GM12878 (cell line): ENCODE measurements at regions not wholly inside any gene's neighbourhood (a gene's known extent, or its start where the extent isn't known, plus 50 kb on each side); places are given as distances from the start of the nearest gene placed in this dataset.

Experiments used
- ATAC-seq: fragments of 200-7000 bp; cut with Tn5 transposase; 3 replicates; pipeline ENCODE4 v1.9.1; 2020; ENCODE audit warnings: mild to moderate bottlenecking, moderate library complexity
- BruUV-seq: library from RNA; stranded (reverse); fragments of 400-500 nt; replicated peaks from 2 replicates; lab custom pipeline; 2021; lab: Mats Ljungman, UMichigan
- CTCF ChIA-PET: fragments of 300-600 bp; sonication (Branson Sonifier 250); formaldehyde crosslinking; extraction: SDS; loops from one replicate; lab custom pipeline; 2021; ENCODE audit warnings: inconsistent platforms; lab: Yijun Ruan, JAX
- POLR2A ChIA-PET: fragments of 350-600 bp; formaldehyde crosslinking; extraction: SDS; loops from one replicate; lab custom pipeline; 2021; ENCODE audit warnings: inconsistent platforms; lab: Charles Lee
- RAD21 ChIA-PET: fragments of 300-600 bp; sonication (Branson Sonifier 250); formaldehyde crosslinking; loops from one replicate; lab custom pipeline; 2023; ENCODE audit warnings: antibody characterized with exemption; ENCODE audit not compliant: unreplicated experiment; lab: Charles Lee
- SMC1A ChIA-PET: fragments of 300-600 bp; sonication (Branson Sonifier 250); formaldehyde crosslinking; loops from one replicate; lab custom pipeline; 2023; ENCODE audit not compliant: unreplicated experiment, uncharacterized antibody; lab: Charles Lee
- DNase-seq: peaks from one replicate; pipeline ENCODE4 v3.0.0-alpha.2; 2011; ENCODE audit warnings: low read depth, low spot score
- FAIRE-seq: peaks from 3 replicates; lab custom pipeline; 2011; peaks lifted over from hg19 to GRCh38; lab: Jason Lieb, UNC
- H2AFZ ChIP-seq: 2 replicates; pipeline ENCODE4 v1.6.0; 2011; ENCODE audit warnings: low read depth, low read length, control low read depth; ENCODE audit not compliant: control insufficient read depth
- H3K27ac ChIP-seq: 2 replicates; pipeline ENCODE4 v1.5.1; 2011; ENCODE audit warnings: control low read depth; ENCODE audit not compliant: control insufficient read depth, insufficient read depth
- H3K27me3 ChIP-seq, 2 experiments: replicated peaks in 1 of 2; 2 replicates each; pipeline versions ENCODE4 v1.6.0 to v1.6.1; 2011; ENCODE audit warnings: low read length in 1 of 2; ENCODE audit not compliant: control insufficient read depth in 2 of 2, insufficient read depth in 2 of 2
- H3K36me3 ChIP-seq, 2 experiments: 2 replicates each; pipeline ENCODE4 v1.5.1; 2011; ENCODE audit warnings: low read length in 1 of 2; ENCODE audit not compliant: control insufficient read depth in 2 of 2, insufficient read depth in 2 of 2
- H3K4me1 ChIP-seq: 2 replicates; pipeline ENCODE4 v1.6.1; 2011; ENCODE audit warnings: mild to moderate bottlenecking, low read length, moderate library complexity, mixed read lengths; ENCODE audit not compliant: control insufficient read depth, insufficient read depth
- H3K4me2 ChIP-seq: 2 replicates; pipeline ENCODE4 v1.6.0; 2011; ENCODE audit warnings: control low read depth; ENCODE audit not compliant: control insufficient read depth, insufficient read depth
- H3K4me3 ChIP-seq: fragments of 200-600 bp; sonication (generic); 2 replicates; pipeline ENCODE4 v1.5.1; 2016
- H3K79me2 ChIP-seq: 2 replicates; pipeline ENCODE4 v1.6.0; 2011; ENCODE audit warnings: low read length; ENCODE audit not compliant: control insufficient read depth, insufficient read depth
- H3K9ac ChIP-seq: 2 replicates; pipeline ENCODE4 v1.8.0; 2011; ENCODE audit warnings: low read length, control low read depth, mixed read lengths; ENCODE audit not compliant: control insufficient read depth, insufficient read depth
- H3K9me3 ChIP-seq: replicated peaks from 3 replicates; pipeline ENCODE4 v1.5.1; 2011; ENCODE audit warnings: mild to moderate bottlenecking, low read length; ENCODE audit not compliant: control insufficient read depth, insufficient read depth
- H4K20me1 ChIP-seq: 2 replicates; pipeline ENCODE4 v1.6.0; 2011; ENCODE audit not compliant: control insufficient read depth, insufficient read depth
- CTCF ChIP-seq, 3 experiments: IDR thresholded peaks in 2 of 3; conservative IDR thresholded peaks in 1 of 3; 2 replicates each; pipeline ENCODE4 v1.5.1; 2011; ENCODE audit warnings: low read depth in 3 of 3, low read length in 3 of 3, mild to moderate bottlenecking in 3 of 3, control low read depth in 2 of 3, moderate library complexity in 2 of 3, inconsistent platforms in 1 of 3, mixed read lengths in 1 of 3; ENCODE audit not compliant: control insufficient read depth in 2 of 3, insufficient read depth in 1 of 3; ENCODE audit errors: extremely low read depth in 1 of 3
- HSF1 ChIP-seq: fragments of 150-350 bp; IDR thresholded peaks from 2 replicates; pipeline ENCODE4 v1.6.1; 2014; ENCODE audit warnings: mild to moderate bottlenecking, low read depth, low read length
- MAX ChIP-seq: IDR thresholded peaks from 2 replicates; pipeline ENCODE4 v1.6.1; 2012; ENCODE audit warnings: low read depth, low read length, improper control_type of control experiment
- NR2C2 ChIP-seq: IDR thresholded peaks from 2 replicates; pipeline ENCODE4 v1.6.1; 2011; ENCODE audit warnings: borderline replicate concordance, low read depth; ENCODE audit not compliant: control insufficient read depth, insufficient read length
- PAX5 ChIP-seq: IDR thresholded peaks from 2 replicates; pipeline ENCODE4 v1.6.1; 2011; ENCODE audit warnings: low read depth, low read length, borderline replicate concordance
- POU2F2 ChIP-seq: IDR thresholded peaks from 3 replicates; pipeline ENCODE4 v1.6.1; 2011; ENCODE audit warnings: low read depth, mild to moderate bottlenecking, low read length, borderline replicate concordance
- SMARCA5 ChIP-seq: fragments of 450-650 bp; IDR thresholded peaks from 2 replicates; pipeline ENCODE4 v1.6.1; 2017; ENCODE audit warnings: mild to moderate bottlenecking
- SUPT20H ChIP-seq: IDR thresholded peaks from 2 replicates; pipeline ENCODE4 v1.6.1; 2011; ENCODE audit warnings: low read depth, mild to moderate bottlenecking, low read length, moderate library complexity, borderline replicate concordance; ENCODE audit not compliant: control insufficient read depth
- TCF7 ChIP-seq: IDR thresholded peaks from 2 replicates; pipeline ENCODE4 v1.6.1; 2014; ENCODE audit warnings: antibody characterized with exemption, borderline replicate concordance
- ZNF207 ChIP-seq: fragments of 450-650 bp; IDR thresholded peaks from 2 replicates; pipeline ENCODE4 v1.6.1; 2014; ENCODE audit warnings: antibody characterized with exemption, mild to moderate bottlenecking, borderline replicate concordance
- ZNF24 ChIP-seq: fragments of 450-650 bp; IDR thresholded peaks from 2 replicates; pipeline ENCODE4 v1.6.1; 2017; ENCODE audit warnings: antibody characterized with exemption, mild to moderate bottlenecking
- ZNF687 ChIP-seq: fragments of 450-650 bp; IDR thresholded peaks from 2 replicates; pipeline ENCODE4 v1.6.1; 2017; ENCODE audit warnings: mild to moderate bottlenecking, moderate library complexity
- WGBS: methylation state at CpG from one replicate; pipeline ENCODE4 v1.1.6; 2016; ENCODE audit warnings: low lambda C conversion rate; ENCODE audit not compliant: insufficient replicate concordance, insufficient coverage; ENCODE audit errors: missing lambda C conversion rate; 5-methylcytosine and 5-hydroxymethylcytosine counted together
- in situ Hi-C: fragments of 300-500 bp; cut with MboI; formaldehyde crosslinking; loops from 9 replicates; pipeline ENCODE4 v1.14.3; 2018; ENCODE audit warnings: mixed read lengths
- intact Hi-C: fragments of 100-400 bp; cut with micrococcal nuclease; formaldehyde crosslinking; loops from one replicate; pipeline ENCODE4 v1.14.2; 2022; ENCODE audit not compliant: unreplicated experiment

- Histone ChIP-seq H2AFZ (no peak overlapping the region), H3K9me3 (no peaks in the 10 kb centered on the region; the same call in 2 of the 3 replicates), H3K4me1 (no peaks in the 10 kb centered on the region), H3K27me3 (no peaks in the 10 kb centered on the region), H4K20me1 (no peaks in the 10 kb centered on the region), H3K27ac (no peak overlapping the region), H3K4me3 (no peak overlapping the region), H3K4me2 (no peak overlapping the region), H3K9ac (no peak overlapping the region), H3K79me2 (no peaks in the 10 kb centered on the region), H3K36me3 (no peaks in the 10 kb centered on the region)
- ChIA-PET SMC1A (no interaction called here), POLR2A (no interaction called here), CTCF (no interaction called here), RAD21 (no interaction called here)
- intact Hi-C loops (no loop called here), in situ Hi-C loops (no loop called here)
- no peak for TF ChIP-seq NR2C2
- no peak for TF ChIP-seq ZNF207
- no peak for TF ChIP-seq ZNF687
- TF ChIP-seq POU2F2, result no peak
- TF ChIP-seq CTCF (IDR thresholded peaks at IDR 0.05 in 2 of 3, conservative IDR thresholded peaks at IDR 0.05 in 1 of 3; ENCODE audit: control insufficient read depth in 2 of 3, extremely low read depth in 1 of 3, insufficient read depth in 1 of 3, low read depth in 3 of 3, low read length in 3 of 3), result no peak
- TF ChIP-seq PAX5, result no peak
- TF ChIP-seq HSF1, result no peak
- TF ChIP-seq ZNF24, result no peak
- no peak for TF ChIP-seq SMARCA5
- TF ChIP-seq SUPT20H, result no peak
- TF ChIP-seq TCF7, result no peak
- TF ChIP-seq MAX, result no peak
- no TSS peak for BruUV-seq
- ATAC-seq, result no peak
- 44% methylated on average over 4 of the region's 4 CpGs for WGBS
- no peak for FAIRE-seq
- no peak for DNase-seq
Measured at GRCh38 chr11:71173709-71174108, 78.7 kb downstream of the SHANK2 start.
